ENCODE measurements at regions not wholly inside any gene's neighbourhood (a gene's known extent, or its start where the extent isn't known, plus 50 kb on each side); places are given as distances from the start of the nearest gene placed in this dataset.

DNA sequence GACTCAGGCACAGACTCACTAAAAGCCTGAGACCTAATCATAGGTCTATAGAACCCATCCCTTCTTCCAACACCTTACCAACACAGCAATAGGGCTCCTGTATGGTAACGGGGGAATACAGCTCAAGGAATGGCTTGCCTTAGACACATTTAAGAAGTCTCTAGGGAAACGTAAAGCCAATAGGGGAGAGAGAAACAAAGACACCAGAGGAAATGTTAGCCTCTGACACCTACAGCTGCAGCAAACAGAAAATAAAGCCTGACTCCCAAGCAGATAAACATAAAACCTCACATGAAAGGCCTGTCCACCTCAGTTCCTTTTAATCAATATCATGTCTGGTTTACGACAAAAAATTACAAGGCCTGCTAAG lies 51.1 kb upstream of the NCOA1 start:
- peaks cover 8% of the 10 kb centered on the region; the same call in 1 of the 2 replicates for H3K4me1 Mint-ChIP-seq (ENCODE audit: low read depth)
- no peak for DNase-seq
- TF ChIP-seq, protein P1, sequence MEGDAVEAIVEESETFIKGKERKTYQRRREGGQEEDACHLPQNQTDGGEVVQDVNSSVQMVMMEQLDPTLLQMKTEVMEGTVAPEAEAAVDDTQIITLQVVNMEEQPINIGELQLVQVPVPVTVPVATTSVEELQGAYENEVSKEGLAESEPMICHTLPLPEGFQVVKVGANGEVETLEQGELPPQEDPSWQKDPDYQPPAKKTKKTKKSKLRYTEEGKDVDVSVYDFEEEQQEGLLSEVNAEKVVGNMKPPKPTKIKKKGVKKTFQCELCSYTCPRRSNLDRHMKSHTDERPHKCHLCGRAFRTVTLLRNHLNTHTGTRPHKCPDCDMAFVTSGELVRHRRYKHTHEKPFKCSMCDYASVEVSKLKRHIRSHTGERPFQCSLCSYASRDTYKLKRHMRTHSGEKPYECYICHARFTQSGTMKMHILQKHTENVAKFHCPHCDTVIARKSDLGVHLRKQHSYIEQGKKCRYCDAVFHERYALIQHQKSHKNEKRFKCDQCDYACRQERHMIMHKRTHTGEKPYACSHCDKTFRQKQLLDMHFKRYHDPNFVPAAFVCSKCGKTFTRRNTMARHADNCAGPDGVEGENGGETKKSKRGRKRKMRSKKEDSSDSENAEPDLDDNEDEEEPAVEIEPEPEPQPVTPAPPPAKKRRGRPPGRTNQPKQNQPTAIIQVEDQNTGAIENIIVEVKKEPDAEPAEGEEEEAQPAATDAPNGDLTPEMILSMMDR (IDR thresholded peaks at IDR 0.05) = no peak
- H3K36me3 Mint-ChIP-seq (ENCODE audit: low read depth) = no peaks in the 10 kb centered on the region
- no peaks in the 10 kb centered on the region for H3K9me3 Mint-ChIP-seq
- no peak overlapping the region for H3K27ac Mint-ChIP-seq
- peaks cover 2% of the 10 kb centered on the region; the same call in 1 of the 2 replicates for H3K27me3 Mint-ChIP-seq (ENCODE audit: insufficient read depth)
- no peak overlapping the region for H3K4me3 Mint-ChIP-seq

DNA sequence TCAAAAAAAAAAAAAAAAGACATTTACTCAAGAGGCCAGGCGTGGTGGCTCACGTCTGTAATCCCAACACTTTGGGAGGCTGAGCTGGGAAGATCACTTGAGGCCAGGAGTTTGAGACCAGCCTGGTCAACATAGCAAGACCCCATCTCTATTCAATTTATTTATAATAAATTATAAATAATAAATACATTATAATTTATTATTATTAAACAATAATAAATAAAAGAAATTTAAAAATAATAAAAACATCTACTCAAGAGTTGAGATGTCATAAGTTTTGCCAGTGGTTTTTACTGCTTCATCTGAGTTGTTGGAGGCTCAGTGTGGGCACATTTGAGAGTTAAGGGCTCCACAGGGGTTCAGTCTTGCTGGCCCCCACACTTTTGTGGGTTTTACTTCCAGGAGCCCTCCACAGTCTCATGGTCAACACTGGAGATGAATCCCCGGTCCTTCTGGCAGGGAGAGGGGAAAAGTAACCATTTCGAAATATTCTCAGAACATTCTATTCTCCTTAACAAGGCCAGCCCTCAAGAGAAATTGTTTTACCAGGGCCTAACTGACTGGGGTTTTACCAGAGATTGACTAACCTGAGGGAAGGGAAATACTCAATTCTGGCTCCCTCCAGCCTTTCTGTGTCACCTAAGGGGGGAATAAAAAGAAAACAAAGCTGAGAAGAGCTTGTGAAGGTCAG lies 51.6 kb upstream of the NCOA1 start:
- no peak for DNase-seq
- H3K4me1 Mint-ChIP-seq (ENCODE audit: low read depth) = peaks cover 8% of the 10 kb centered on the region; the same call in 1 of the 2 replicates
- no peak overlapping the region for H3K27ac Mint-ChIP-seq
- peaks cover 2% of the 10 kb centered on the region; the same call in 1 of the 2 replicates for H3K27me3 Mint-ChIP-seq (ENCODE audit: insufficient read depth)
- H3K4me3 Mint-ChIP-seq = no peak overlapping the region
- H3K36me3 Mint-ChIP-seq (ENCODE audit: low read depth) = no peaks in the 10 kb centered on the region
- no peaks in the 10 kb centered on the region for H3K9me3 Mint-ChIP-seq
- TF ChIP-seq, protein P1 (IDR thresholded peaks at IDR 0.05) = no peak

DNA sequence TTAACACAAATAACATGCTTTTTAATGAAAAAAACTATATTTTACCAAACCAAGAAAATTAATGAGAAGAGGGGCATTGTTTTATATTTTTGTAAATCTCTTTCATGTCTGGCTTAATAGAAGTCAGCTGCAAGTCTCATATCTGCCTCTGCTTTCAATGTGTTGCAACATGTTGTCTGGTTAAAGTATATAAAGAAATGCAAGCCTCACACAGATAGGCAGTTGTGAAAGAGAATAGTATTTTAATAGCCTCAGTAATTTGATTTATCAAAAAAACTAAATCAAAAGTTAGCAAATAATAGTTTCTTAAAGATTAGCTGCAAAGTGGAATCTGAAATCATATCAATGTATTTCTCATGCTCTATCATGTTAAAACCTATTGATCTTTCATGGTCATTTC lies 52.9 kb upstream of the NCOA1 start:
- TF ChIP-seq, protein P1 (IDR thresholded peaks at IDR 0.05) = no peak
- H3K4me1 Mint-ChIP-seq (ENCODE audit: low read depth) = peaks cover 8% of the 10 kb centered on the region; the same call in 1 of the 2 replicates
- no peaks in the 10 kb centered on the region for H3K36me3 Mint-ChIP-seq (ENCODE audit: low read depth)
- H3K27me3 Mint-ChIP-seq (ENCODE audit: insufficient read depth) = peaks cover 3% of the 10 kb centered on the region; the same call in 1 of the 2 replicates
- no peak overlapping the region for H3K4me3 Mint-ChIP-seq
- no peaks in the 10 kb centered on the region for H3K9me3 Mint-ChIP-seq
- no peak overlapping the region for H3K27ac Mint-ChIP-seq
- no peak for DNase-seq

DNA sequence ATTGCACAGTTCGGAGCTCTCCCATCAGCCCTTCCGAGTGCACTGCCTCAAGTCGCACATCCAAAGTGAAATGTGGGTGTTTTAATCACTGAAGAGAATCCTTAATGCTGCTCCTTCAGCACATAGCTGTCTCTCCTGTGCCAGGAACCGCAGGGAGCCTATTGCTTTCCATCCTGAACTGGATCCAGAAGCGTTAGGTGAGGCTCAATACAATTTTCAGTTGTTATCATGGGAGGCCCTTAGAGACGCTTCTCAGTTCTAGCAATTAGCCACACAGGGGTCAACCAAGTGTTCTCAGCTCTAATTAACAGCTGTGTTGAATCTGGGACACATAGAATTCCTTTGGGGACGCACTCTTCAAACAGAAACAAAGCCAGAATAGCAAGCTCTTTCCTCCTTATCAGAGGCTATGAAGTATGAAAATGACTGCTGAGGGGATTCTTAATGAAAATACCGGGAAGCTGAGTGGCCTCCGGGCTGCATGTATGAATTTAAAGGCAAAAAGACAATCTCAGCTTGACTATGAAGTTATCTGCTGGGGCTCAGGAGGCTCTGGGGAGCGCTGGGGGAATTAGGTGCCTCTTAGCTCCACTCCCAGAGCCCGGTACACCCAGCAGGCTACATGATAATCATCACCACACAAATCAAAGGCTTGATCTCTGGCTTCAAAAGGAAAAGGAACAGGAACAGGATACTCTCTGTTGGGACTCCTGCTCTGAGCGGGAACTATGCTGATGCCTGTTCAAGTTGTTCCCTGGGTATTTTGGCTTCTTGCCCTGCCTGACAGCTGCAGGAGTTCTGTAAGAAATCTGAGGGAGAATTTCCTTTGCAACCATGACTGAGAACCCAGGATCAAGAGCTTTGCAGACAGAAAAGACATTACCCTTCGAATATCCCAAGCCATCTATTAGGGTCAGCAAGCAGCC lies 55.4 kb upstream of the NCOA1 start:
- Mint-ChIP-seq H3K4me1 (ENCODE audit: low read depth) (peaks cover 8% of the 10 kb centered on the region; the same call in 1 of the 2 replicates), H3K4me3 (no peak overlapping the region; the same call in 1 of the 2 replicates), H3K36me3 (ENCODE audit: low read depth) (no peaks in the 10 kb centered on the region), H3K9me3 (no peaks in the 10 kb centered on the region), H3K27me3 (ENCODE audit: insufficient read depth) (peaks cover 4% of the 10 kb centered on the region; the same call in 1 of the 2 replicates), H3K27ac (no peak overlapping the region)
- no peak for DNase-seq
- TF ChIP-seq, protein P1 (IDR thresholded peaks at IDR 0.05) = no peak

DNA sequence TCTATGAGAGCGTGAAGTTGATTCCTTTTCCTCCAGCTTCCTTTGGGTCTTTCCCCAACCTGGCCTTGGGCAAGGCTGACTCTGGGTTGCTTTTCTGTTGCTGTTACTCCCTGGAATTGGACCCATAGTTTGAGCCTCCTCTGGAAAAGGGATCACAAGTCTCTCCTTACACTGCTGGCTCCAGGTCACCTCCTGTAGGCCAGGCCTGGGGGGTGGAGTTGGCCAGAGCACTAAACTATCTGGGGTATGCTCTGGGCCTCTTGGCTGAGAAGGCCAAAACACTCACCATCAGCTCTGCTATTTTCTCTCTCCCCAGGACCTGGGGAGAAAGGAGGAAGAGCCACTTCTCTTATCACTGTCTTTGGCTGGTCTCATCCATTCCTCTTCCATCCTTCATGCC lies 56.5 kb upstream of the NCOA1 start:
- no peak overlapping the region for H3K4me3 Mint-ChIP-seq
- no peaks in the 10 kb centered on the region for H3K9me3 Mint-ChIP-seq
- no peak overlapping the region for H3K27ac Mint-ChIP-seq
- DNase-seq = no peak
- H3K36me3 Mint-ChIP-seq (ENCODE audit: low read depth) = no peaks in the 10 kb centered on the region
- TF ChIP-seq, protein P1 (IDR thresholded peaks at IDR 0.05) = no peak
- H3K27me3 Mint-ChIP-seq (ENCODE audit: insufficient read depth) = peaks cover 7% of the 10 kb centered on the region
- H3K4me1 Mint-ChIP-seq (ENCODE audit: low read depth) = peaks cover 8% of the 10 kb centered on the region; the same call in 1 of the 2 replicates

All from HFFc6 (cell line).